Stomach (tissue), 8 donors: ENCODE measurements at regions not wholly inside any gene's neighbourhood (a gene's known extent, or its start where the extent isn't known, plus 50 kb on each side); places are given as distances from the start of the nearest gene placed in this dataset.
A peak's percentile ranks its signal among the peaks of the same experiment; 100 is the strongest.
"Not testable (repeated sequence)": the region's sequence is repeated elsewhere in the genome, so short reads cannot be mapped to it uniquely, and the experiment has no call there.

ENCODE experiments used
- DNase-seq, 2 donors: peaks; one replicate each; pipeline versions ENCODE4 v3.0.0 to v3.0.0-alpha.2; 2013 to 2019
- H3K27ac ChIP-seq, 5 donors: fragments of 200-600 bp in 4 of 5; sonication (generic) in 4 of 5; one replicate each; pipeline ENCODE4 v1.5.1; 2013 to 2019; ENCODE audit warnings: mild to moderate bottlenecking in 1 of 5, moderate library complexity in 1 of 5
- H3K27me3 ChIP-seq, 3 donors: fragments of 200-600 bp; sonication (generic); one replicate each; pipeline ENCODE4 v1.5.1; 2017 to 2019; ENCODE audit warnings: mixed run types in 1 of 3
- H3K36me3 ChIP-seq, 4 donors: fragments of 200-600 bp; sonication (generic); 1 replicate in 3 of 4; 2 replicates in 1 of 4; pipeline ENCODE4 v1.5.1; 2016 to 2019
- H3K4me1 ChIP-seq, 4 donors: fragments of 200-600 bp; sonication (generic); one replicate each; pipeline ENCODE4 v1.5.1; 2016 to 2019
- H3K4me3 ChIP-seq, 4 donors: fragments of 200-600 bp; sonication (generic) in 3 of 4; one replicate each; pipeline ENCODE4 v1.5.1; 2016 to 2019; ENCODE audit warnings: mild to moderate bottlenecking in 1 of 4
- H3K9me3 ChIP-seq, 4 donors: fragments of 200-600 bp; sonication (generic); one replicate each; pipeline ENCODE4 v1.5.1; 2016 to 2019
- EP300 ChIP-seq: sonication (generic); formaldehyde crosslinking; IDR thresholded peaks from one replicate; pipeline ENCODE4 v1.6.1; 2017; ENCODE audit warnings: antibody characterized with exemption
- POLR2A ChIP-seq, 4 donors: fragments of 450-650 bp; IDR thresholded peaks; one replicate each; pipeline ENCODE4 v1.6.1; 2016; ENCODE audit warnings: antibody characterized with exemption in 4 of 4, control low read depth in 2 of 4, mild to moderate bottlenecking in 1 of 4, moderate library complexity in 1 of 4
- POLR2AphosphoS5 ChIP-seq, 3 donors: sonication (generic); formaldehyde crosslinking; IDR thresholded peaks; one replicate each; pipeline ENCODE4 v1.6.1; 2016; ENCODE audit warnings: antibody characterized with exemption in 3 of 3
- WGBS, 5 donors: extraction: QIAGEN DNeasy Blood & Tissue Kit in 3 of 5; methylation state at CpG; one replicate each; pipeline versions ENCODE4 v1.1.5 to v1.1.7; 2013 to 2018; 5-methylcytosine and 5-hydroxymethylcytosine counted together
- intact Hi-C: fragments of 100-400 bp; cut with DNase I; formaldehyde crosslinking; loops from one replicate; pipeline ENCODE4 v1.15.1; 2023; ENCODE audit warnings: low total_unique reads
- TF ChIP-seq, protein P1 (sequence below), 7 experiments: fragments of 450-650 bp in 4 of 7; fragments of 200-600 bp in 3 of 7; sonication (generic) in 3 of 7; IDR thresholded peaks; one replicate each; pipeline ENCODE4 v1.5.1; 2016 to 2019; ENCODE audit warnings: antibody characterized with exemption in 7 of 7, control low read depth in 2 of 7, mild to moderate bottlenecking in 1 of 7
- donor health status: healthy with polysubstance abuse.
- donor health status: Bipolar disorder and iron deficiency.
- donor health status: healthy.

- no peak overlapping the region for H3K27ac ChIP-seq
- no peak overlapping the region for H3K4me3 ChIP-seq
- H3K36me3 ChIP-seq, result no peaks in the 10 kb centered on the region
- no peaks in the 10 kb centered on the region for H3K9me3 ChIP-seq
- no peak for TF ChIP-seq POLR2A (IDR thresholded peaks at IDR 0.05)
- TF ChIP-seq POLR2AphosphoS5 (IDR thresholded peaks at IDR 0.05), result no peak
- TF ChIP-seq EP300, result no peak
- TF ChIP-seq, protein P1, sequence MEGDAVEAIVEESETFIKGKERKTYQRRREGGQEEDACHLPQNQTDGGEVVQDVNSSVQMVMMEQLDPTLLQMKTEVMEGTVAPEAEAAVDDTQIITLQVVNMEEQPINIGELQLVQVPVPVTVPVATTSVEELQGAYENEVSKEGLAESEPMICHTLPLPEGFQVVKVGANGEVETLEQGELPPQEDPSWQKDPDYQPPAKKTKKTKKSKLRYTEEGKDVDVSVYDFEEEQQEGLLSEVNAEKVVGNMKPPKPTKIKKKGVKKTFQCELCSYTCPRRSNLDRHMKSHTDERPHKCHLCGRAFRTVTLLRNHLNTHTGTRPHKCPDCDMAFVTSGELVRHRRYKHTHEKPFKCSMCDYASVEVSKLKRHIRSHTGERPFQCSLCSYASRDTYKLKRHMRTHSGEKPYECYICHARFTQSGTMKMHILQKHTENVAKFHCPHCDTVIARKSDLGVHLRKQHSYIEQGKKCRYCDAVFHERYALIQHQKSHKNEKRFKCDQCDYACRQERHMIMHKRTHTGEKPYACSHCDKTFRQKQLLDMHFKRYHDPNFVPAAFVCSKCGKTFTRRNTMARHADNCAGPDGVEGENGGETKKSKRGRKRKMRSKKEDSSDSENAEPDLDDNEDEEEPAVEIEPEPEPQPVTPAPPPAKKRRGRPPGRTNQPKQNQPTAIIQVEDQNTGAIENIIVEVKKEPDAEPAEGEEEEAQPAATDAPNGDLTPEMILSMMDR (IDR thresholded peaks at IDR 0.05), result no peak
- no peaks in the 10 kb centered on the region for H3K27me3 ChIP-seq
- WGBS, 5 donors, result 51 to 70% (median 65%) methylated on average over 8 of the region's 8 CpGs
- DNase-seq, result peak in 1 of 2 donors; percentile 53
- H3K4me1 ChIP-seq, result peaks cover 0 to 8% (median 0%) of the 10 kb centered on the region in 4 donors
- intact Hi-C loops, result no loop called here
Measured at GRCh38 chr13:74246487-74246886, 112.3 kb upstream of the KLF12 start.

DNA sequence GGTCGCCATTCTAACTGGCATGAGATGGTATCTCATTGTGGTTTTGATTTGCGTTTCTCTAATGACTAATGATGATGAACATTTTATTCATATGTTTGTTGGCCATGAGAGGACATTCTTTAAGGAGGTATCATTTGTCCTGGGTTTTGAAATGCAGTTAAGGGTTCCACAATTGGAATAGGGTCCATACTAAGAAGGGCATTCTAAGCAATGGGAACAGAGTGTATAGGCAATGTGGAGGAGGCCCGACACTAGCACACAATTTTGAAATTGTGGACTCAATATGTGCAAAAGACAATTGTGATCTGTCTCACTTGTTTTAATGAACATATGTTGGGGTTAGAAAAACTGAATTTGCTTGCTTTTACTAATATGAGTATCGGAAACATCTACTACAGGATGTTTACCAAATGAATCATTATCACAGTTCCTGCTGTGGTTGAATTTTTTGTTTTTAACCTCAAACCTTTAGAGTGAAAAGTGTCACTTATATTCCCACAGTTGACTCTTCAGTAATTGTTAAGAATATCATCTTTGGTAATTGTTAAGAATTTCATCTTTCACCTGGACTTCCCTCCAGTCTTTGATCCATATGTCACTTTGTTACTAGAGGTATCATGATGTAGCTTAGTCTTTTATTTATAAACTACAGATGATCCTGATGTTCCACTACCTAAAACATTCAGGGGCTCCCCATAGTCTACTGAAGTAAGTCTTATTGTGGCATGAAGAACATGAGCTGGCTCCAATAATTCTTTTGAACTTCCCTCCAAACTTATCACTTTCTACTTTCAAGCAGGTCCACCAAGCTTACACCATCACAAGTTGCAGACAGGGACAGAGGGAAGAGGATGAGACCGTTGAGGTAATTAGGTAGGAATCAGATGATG lies 109.7 kb upstream of the KLF12 start:
- DNase-seq, result no peak
- intact Hi-C loops, result no loop called here
- TF ChIP-seq POLR2AphosphoS5 (IDR thresholded peaks at IDR 0.05) (no peak), EP300 (no peak), POLR2A (IDR thresholded peaks at IDR 0.05) (no peak)
- TF ChIP-seq, protein P1 (IDR thresholded peaks at IDR 0.05), result no peak
- H3K9me3 ChIP-seq, result no peaks in the 10 kb centered on the region
- no peak overlapping the region for H3K4me3 ChIP-seq
- no peaks in the 10 kb centered on the region for H3K36me3 ChIP-seq
- no peaks in the 10 kb centered on the region for H3K27me3 ChIP-seq
- WGBS, 5 donors, result 73 to 83% (median 81%) methylated on average over 5 of the region's 5 CpGs
- H3K4me1 ChIP-seq, result peaks cover 0 to 8% (median 0%) of the 10 kb centered on the region in 4 donors
- no peak overlapping the region for H3K27ac ChIP-seq

DNA sequence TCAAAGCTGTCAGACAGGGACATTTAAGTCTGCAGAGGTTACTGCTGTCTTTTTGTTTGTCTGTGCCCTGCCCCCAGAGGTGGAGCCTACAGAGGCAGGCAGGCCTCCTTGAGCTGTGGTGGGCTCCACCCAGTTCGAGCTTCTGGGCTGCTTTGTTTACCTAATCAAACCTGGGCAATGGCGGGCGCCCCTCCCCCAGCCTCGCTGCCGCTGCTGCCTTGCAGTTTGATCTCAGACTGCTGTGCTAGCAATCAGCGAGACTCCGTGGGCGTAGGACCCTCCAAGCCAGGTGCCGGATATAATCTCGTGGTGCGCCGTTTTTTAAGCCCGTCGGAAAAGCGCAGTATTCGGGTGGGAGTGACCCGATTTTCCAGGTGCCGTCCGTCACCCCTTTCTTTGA lies 107.1 kb upstream of the KLF12 start:
- H3K9me3 ChIP-seq, H3K4me3 ChIP-seq, H3K36me3 ChIP-seq, H3K4me1 ChIP-seq, H3K27me3 ChIP-seq, H3K27ac ChIP-seq, intact Hi-C loops, DNase-seq: not testable (repeated sequence)
- WGBS, 5 donors, result 61 to 88% (median 81%) methylated on average over 7 to 15 of the region's 19 CpGs

GRCh38 chr13:74230984-74231501 lies 96.8 kb upstream of the KLF12 start:
- intact Hi-C loops, result no loop called here
- no peak overlapping the region for H3K4me3 ChIP-seq
- 47 to 69% (median 57%) methylated on average over 4 of the region's 4 CpGs for WGBS, 5 donors
- TF ChIP-seq POLR2AphosphoS5 (IDR thresholded peaks at IDR 0.05) (no peak), POLR2A (IDR thresholded peaks at IDR 0.05) (no peak)
- TF ChIP-seq, protein P1 (IDR thresholded peaks at IDR 0.05), result no peak
- no peaks in the 10 kb centered on the region for H3K27me3 ChIP-seq
- H3K27ac ChIP-seq, result no peak overlapping the region
- H3K4me1 ChIP-seq, result no peaks in the 10 kb centered on the region
- DNase-seq, result no peak
- H3K9me3 ChIP-seq, result no peaks in the 10 kb centered on the region
- H3K36me3 ChIP-seq, result no peaks in the 10 kb centered on the region

DNA sequence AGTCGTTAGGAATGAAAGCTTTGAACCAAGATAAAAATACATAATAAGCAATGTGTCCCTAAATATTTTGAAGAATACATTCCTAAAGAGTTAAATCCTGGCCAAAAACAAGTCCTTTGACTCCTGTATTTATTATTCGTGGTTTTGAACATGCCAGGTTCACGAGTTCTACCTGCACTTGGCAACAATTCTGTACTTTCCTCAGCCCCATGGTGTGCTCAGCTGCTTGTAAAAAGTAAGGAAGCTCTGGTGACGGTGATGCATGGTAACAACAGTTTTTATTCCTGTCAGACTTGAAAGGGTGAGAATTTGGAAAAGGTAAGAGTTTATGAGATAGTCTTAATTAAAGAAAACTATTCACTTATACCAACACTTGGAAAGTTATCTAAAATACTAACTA lies 95.0 kb upstream of the KLF12 start:
- Histone ChIP-seq H3K27me3 (no peaks in the 10 kb centered on the region), H3K4me3 (no peak overlapping the region), H3K27ac (no peak overlapping the region), H3K9me3 (no peaks in the 10 kb centered on the region), H3K4me1 (no peaks in the 10 kb centered on the region), H3K36me3 (no peaks in the 10 kb centered on the region)
- 39 to 63% (median 54%) methylated on average over 4 of the region's 4 CpGs for whole genome bisulfite sequencing, 5 donors
- no peak for DNase-seq
- no peak for TF ChIP-seq POLR2AphosphoS5 (IDR thresholded peaks at IDR 0.05)
- TF ChIP-seq, protein P1 (IDR thresholded peaks at IDR 0.05), result no peak
- no peak for TF ChIP-seq POLR2A (IDR thresholded peaks at IDR 0.05)
- TF ChIP-seq EP300, result no peak
- intact Hi-C loops, result no loop called here
